Stimulated activated CD4-positive, alpha-beta T cell treated with anti-CD3 and anti-CD28 coated beads, Interleukin-12 subunit alpha, Interleukin-12 subunit beta, amount 100 ng/mL, for 48 hours (primary cell): ENCODE measurements at regions not wholly inside any gene's neighbourhood (a gene's known extent, or its start where the extent isn't known, plus 50 kb on each side); places are given as distances from the start of the nearest gene placed in this dataset.

Experiments used
- DNase-seq, 3 donors: peaks; one replicate each; pipeline ENCODE4 v3.0.0-alpha.2; 2020; ENCODE audit warnings: low read depth in 2 of 3, low spot score in 1 of 3

GRCh38 chr11:111444040-111444439, 65.0 kb upstream of the POU2AF1 start:
- no peak for DNase-seq

DNA sequence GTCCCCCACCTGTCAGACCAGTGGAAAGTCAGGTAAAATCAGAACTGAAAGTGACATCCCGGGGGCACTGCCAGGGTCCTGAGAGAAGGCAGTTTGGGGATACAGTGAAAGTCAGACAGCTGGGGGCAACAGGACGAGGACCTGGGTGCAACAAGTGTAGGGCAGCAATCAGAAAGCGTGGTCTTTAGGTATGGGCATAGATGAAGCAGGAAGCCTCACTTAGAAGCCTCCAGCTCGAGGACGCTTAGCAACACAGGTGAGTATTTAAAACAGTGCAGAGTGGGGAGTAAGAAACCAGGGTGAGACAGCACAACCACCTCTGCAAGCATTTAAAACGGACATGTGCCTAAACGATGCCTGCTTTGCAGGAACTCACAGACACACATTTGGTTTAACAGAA, 64.6 kb upstream of the POU2AF1 start:
- DNase-seq = no peak

DNA sequence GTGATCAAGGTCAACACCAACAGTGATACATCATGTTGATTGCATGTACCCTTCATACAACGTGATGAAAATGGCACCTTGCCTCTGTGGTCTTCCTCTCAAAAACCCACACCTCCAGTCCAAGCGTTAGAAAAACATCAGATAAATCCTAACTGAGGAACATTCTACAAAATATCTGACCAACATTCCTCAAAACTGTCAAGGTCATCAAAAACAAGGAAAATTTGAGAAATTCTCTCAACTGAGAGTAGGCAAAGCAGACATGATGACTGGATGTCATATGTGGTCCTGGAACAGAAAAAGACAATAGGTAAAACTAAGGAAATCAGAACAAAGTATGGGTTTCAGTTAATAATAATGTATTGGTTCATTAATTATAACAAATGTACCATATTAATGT, 64.0 kb upstream of the POU2AF1 start:
- no peak for DNase-seq

GRCh38 chr11:111441443-111441842, 62.4 kb upstream of the POU2AF1 start:
- no peak for DNase-seq

GRCh38 chr11:111440416-111441205, 61.5 kb upstream of the POU2AF1 start:
- DNase-seq = no peak

DNA sequence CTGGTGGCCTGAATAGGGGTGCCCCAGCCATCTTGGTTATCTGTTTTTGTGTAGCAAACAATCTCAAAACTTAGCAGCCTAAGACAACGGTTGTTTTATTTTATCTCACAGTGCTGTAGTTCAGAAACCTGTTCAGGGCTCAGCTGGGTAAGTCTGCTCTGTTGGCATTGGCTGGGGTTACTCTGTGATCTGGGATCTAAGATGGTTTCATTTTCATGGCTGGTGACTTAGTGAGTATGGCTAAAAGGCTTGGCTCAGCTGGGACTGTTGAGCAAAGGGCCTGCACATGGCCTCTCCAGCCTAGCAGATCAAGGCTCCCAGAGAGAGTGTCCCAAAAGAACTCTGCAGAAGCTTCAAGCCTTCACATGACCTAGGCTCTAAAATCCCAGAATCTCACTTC, 60.8 kb upstream of the POU2AF1 start:
- DNase-seq = no peak

DNA sequence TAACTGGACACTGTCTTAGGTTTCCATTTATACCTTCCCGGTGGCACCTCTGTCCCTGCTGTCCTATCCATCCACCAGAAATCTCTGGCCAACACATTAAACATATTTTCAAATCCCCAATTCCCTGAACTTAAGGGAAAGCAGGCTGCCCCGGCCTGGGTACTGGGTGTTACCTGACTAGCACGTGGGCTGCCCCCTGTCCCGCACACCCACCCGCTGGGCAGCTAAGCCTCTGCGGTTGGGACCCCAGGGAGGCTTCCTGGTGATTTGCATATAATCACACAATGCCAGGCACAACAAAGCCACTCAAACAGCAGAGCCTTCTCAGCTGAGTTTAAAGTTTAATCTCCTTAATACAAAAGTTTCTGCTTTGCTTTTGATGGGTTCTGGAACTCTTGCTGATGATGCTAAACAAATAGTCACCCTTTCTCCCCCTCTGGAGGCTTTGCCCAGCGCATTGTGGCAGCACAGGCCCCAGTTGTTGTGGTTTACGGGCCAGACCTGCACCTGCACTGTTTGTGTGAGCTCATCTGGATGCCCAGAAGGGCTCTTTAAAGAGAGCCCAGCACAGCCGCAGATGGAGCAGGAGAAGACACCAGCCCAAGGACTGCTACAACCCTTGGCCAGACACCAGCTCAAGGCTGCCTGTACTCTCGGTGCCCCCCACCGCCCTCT, 59.9 kb upstream of the POU2AF1 start:
- DNase-seq = no peak

DNA sequence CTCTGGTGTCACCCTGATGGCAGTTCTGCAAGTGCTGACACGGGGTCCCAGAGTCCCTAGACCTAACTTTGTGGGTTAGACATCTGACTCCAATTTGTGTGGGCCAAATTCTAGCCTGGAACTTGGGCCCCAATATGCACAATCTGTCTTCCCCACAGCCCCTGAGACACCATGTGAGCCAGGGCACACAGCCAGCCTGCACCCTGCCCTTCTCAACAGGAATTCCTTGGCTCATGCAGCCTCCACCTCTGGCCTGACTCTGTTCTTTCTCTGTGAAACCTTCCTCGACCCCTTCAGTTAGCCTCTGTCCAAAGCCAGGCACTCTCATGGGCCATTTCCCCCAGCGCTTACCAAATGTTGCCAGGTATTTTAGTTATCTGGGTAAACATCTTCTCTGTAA, 59.1 kb upstream of the POU2AF1 start:
- DNase-seq = no peak

GRCh38 chr11:111435046-111435698, 56.1 kb upstream of the POU2AF1 start:
- DNase-seq = no peak

DNA sequence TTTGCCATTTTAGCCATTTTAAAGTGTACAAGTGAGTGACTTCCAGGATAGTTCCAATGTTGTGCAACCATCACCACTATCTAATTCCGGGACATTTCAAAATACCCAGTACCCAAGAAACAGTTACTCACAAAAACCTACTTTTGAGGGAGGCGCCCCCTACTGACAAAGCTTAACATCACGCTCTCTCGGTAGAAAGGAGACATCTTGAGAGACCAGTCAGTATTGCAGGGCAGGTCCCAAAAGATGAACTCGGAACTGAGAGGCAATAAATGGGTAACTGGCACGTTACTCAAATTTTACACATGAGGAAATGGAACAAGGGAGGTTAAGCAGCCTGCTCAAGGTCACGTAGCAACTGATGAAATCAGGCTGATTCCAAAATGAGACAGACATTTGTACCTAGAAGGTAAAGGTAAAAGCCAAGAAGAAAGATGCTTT, 50.0 kb upstream of the POU2AF1 start:
- peak; percentile 65 to 81 (median 68) for DNase-seq
